ENCODE measurements at regions not wholly inside any gene's neighbourhood (a gene's known extent, or its start where the extent isn't known, plus 50 kb on each side); places are given as distances from the start of the nearest gene placed in this dataset.

GRCh38 chr2:64367444-64368232 is 86.3 kb upstream of the LGALSL start (continued):
- no peak for TF ChIP-seq CHD7 (IDR thresholded peaks at IDR 0.05; ENCODE audit: insufficient replicate concordance, low read length)
- TF ChIP-seq TEAD4 (IDR thresholded peaks at IDR 0.05; ENCODE audit: low read depth, low read length), result no peak
- no peak for TF ChIP-seq BCL11A (IDR thresholded peaks at IDR 0.05; ENCODE audit: low read depth in 2 of 2, low read length in 2 of 2)
- no peak for TF ChIP-seq HDAC2 (IDR thresholded peaks at IDR 0.05; ENCODE audit: borderline replicate concordance in 1 of 2, low read depth in 2 of 2, low read length in 2 of 2)
- TF ChIP-seq TAF7 (optimal IDR thresholded peaks at IDR 0.05; ENCODE audit: borderline replicate concordance, low read depth, low read length), result no peak
- TF ChIP-seq CBX8 (IDR thresholded peaks at IDR 0.05; ENCODE audit: borderline replicate concordance, low read depth, low read length), result no peak
- TF ChIP-seq BACH1 (IDR thresholded peaks at IDR 0.05; ENCODE audit: low read length), result no peak
- TF ChIP-seq, protein P1, sequence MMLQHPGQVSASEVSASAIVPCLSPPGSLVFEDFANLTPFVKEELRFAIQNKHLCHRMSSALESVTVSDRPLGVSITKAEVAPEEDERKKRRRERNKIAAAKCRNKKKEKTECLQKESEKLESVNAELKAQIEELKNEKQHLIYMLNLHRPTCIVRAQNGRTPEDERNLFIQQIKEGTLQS (IDR thresholded peaks at IDR 0.05; ENCODE audit: insufficient read depth, low read depth, low read length), result no peak
- TF ChIP-seq, protein P2, sequence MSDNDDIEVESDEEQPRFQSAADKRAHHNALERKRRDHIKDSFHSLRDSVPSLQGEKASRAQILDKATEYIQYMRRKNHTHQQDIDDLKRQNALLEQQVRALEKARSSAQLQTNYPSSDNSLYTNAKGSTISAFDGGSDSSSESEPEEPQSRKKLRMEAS (IDR thresholded peaks at IDR 0.05), result no peak

Measured in H1 (cell line).